GM13977 (cell line): ENCODE measurements at regions not wholly inside any gene's neighbourhood (a gene's known extent, or its start where the extent isn't known, plus 50 kb on each side); places are given as distances from the start of the nearest gene placed in this dataset.
"Not testable (repeated sequence)": the region's sequence is repeated elsewhere in the genome, so short reads cannot be mapped to it uniquely, and the experiment has no call there.

Experiments used
- DNase-seq: peaks from one replicate; pipeline ENCODE4 v3.0.0; 2012; ENCODE audit warnings: low spot score
- CTCF ChIP-seq: IDR thresholded peaks from 2 replicates; pipeline ENCODE4 v1.5.1; 2012; ENCODE audit warnings: mild to moderate bottlenecking, control low read depth; ENCODE audit not compliant: insufficient read depth; ENCODE audit errors: extremely low read depth, missing control alignments
- in situ Hi-C: fragments of 300-500 bp; cut with MboI; formaldehyde crosslinking; loops from one replicate; pipeline ENCODE4 v1.12.0; 2022; ENCODE audit warnings: low sequenced_read_pairs, low pct_unique_long_range_greater_than_20kb, mixed read lengths, inconsistent platforms; ENCODE audit not compliant: unreplicated experiment

- in situ Hi-C loops = no loop called here
- TF ChIP-seq CTCF = no peak
- DNase-seq = no peak
Measured at GRCh38 chr17:71029246-71029645, 859.9 kb downstream of the KCNJ2 start.

GRCh38 chr17:71031286-71031685, 862.0 kb downstream of the KCNJ2 start:
- DNase-seq, in situ Hi-C loops: not testable (repeated sequence)

- in situ Hi-C loops = no loop called here
- TF ChIP-seq CTCF = no peak
- no peak for DNase-seq
Measured at GRCh38 chr17:71032746-71033273, 863.5 kb downstream of the KCNJ2 start.

GRCh38 chr17:71033336-71033735, 864.0 kb downstream of the KCNJ2 start:
- TF ChIP-seq CTCF = no peak
- in situ Hi-C loops = no loop called here
- no peak for DNase-seq

- TF ChIP-seq CTCF = no peak
- in situ Hi-C loops = no loop called here
Measured at GRCh38 chr17:71035226-71035625, 865.9 kb downstream of the KCNJ2 start.

GRCh38 chr17:71037386-71037785, 868.1 kb downstream of the KCNJ2 start:
- in situ Hi-C loops = no loop called here
- DNase-seq = no peak
- TF ChIP-seq CTCF = no peak

More at GRCh38 chr17:71035226-71035625, 865.9 kb downstream of the KCNJ2 start:
- no peak for DNase-seq

GRCh38 chr17:71039391-71039790, 870.1 kb downstream of the KCNJ2 start:
- in situ Hi-C loops = no loop called here
- no peak for TF ChIP-seq CTCF
- DNase-seq = no peak
